Neural cell (in vitro differentiated cells): ENCODE measurements at regions not wholly inside any gene's neighbourhood (a gene's known extent, or its start where the extent isn't known, plus 50 kb on each side); places are given as distances from the start of the nearest gene placed in this dataset.

ENCODE experiments used
- H2AFZ ChIP-seq: fragments of 200-600, 300-800 bp; sonication (generic), shearing (Covaris generic); 2 replicates; pipeline ENCODE4 v1.6.0; 2014; ENCODE audit warnings: low read depth, mild to moderate bottlenecking, antibody characterized with exemption, low read length, moderate library complexity
- H3F3A ChIP-seq: fragments of 200-600 bp; shearing (Covaris generic); 2 replicates; pipeline ENCODE4 v1.6.1; 2016; ENCODE audit warnings: mild to moderate bottlenecking, moderate library complexity, mixed read lengths, antibody characterized with exemption, low read length; ENCODE audit not compliant: insufficient read depth, poor library complexity, severe bottlenecking
- H3K27ac ChIP-seq: fragments of 200-600, 300-800 bp; sonication (generic), shearing (Covaris generic); 2 replicates; pipeline ENCODE4 v1.5.1; 2014; ENCODE audit warnings: mild to moderate bottlenecking, low read length, moderate library complexity
- H3K27me3 ChIP-seq: fragments of 300-800, 200-600 bp; sonication (generic), shearing (Covaris generic); 2 replicates; pipeline ENCODE4 v1.6.0; 2014; ENCODE audit warnings: mild to moderate bottlenecking, low read depth, low read length, moderate library complexity; ENCODE audit not compliant: insufficient read depth
- H3K36me3 ChIP-seq: fragments of 300-800, 200-600 bp; sonication (generic), shearing (Covaris generic); 2 replicates; pipeline ENCODE4 v1.5.1; 2014; ENCODE audit warnings: mild to moderate bottlenecking, antibody characterized with exemption, low read length, moderate library complexity; ENCODE audit not compliant: insufficient read depth
- H3K4me2 ChIP-seq: fragments of 300-800, 200-600 bp; sonication (generic), shearing (Covaris generic); 2 replicates; pipeline ENCODE4 v1.6.0; 2014; ENCODE audit warnings: mild to moderate bottlenecking, low read length
- H3K4me3 ChIP-seq: fragments of 300-800, 200-600 bp; sonication (generic), shearing (Covaris generic); 2 replicates; pipeline ENCODE4 v1.5.1; 2014; ENCODE audit warnings: mild to moderate bottlenecking, low read length, moderate library complexity
- H3K79me2 ChIP-seq: fragments of 200-600 bp; shearing (Covaris generic); replicated peaks from 2 replicates; pipeline ENCODE4 v1.6.0; 2014; ENCODE audit warnings: mild to moderate bottlenecking, low read length, moderate library complexity; ENCODE audit not compliant: insufficient read depth
- H3K9ac ChIP-seq: fragments of 300-800, 200-600 bp; sonication (generic), shearing (Covaris generic); 2 replicates; pipeline ENCODE4 v1.6.1; 2016; ENCODE audit warnings: mild to moderate bottlenecking, low read length, mixed read lengths
- H3K9me2 ChIP-seq: fragments of 200-600 bp; shearing (Covaris generic); 2 replicates; pipeline ENCODE4 v1.6.1; 2016; ENCODE audit warnings: mild to moderate bottlenecking, low read length, mixed read lengths; ENCODE audit not compliant: insufficient read depth
- H3K9me3 ChIP-seq: fragments of 200-600, 300-800 bp; sonication (generic), shearing (Covaris generic); 2 replicates; pipeline ENCODE4 v1.6.1; 2016; ENCODE audit warnings: mild to moderate bottlenecking, mixed run types, low read length, moderate library complexity, mixed read lengths
- H4K20me1 ChIP-seq: fragments of 200-600 bp; shearing (Covaris generic); 2 replicates; pipeline ENCODE4 v1.6.1; 2016; ENCODE audit warnings: mild to moderate bottlenecking, mixed run types; ENCODE audit not compliant: insufficient read depth
- EP300 ChIP-seq: fragments of 450-650 bp; conservative IDR thresholded peaks from 2 replicates; pipeline ENCODE4 v1.6.1; 2014; ENCODE audit warnings: antibody characterized with exemption, mild to moderate bottlenecking, moderate library complexity; ENCODE audit not compliant: poor library complexity, severe bottlenecking
- EZH2 ChIP-seq: fragments of 200-600, 300-800 bp; shearing (Covaris generic), sonication (generic); IDR thresholded peaks from 2 replicates; pipeline ENCODE4 v1.6.1; 2014; ENCODE audit warnings: antibody characterized with exemption, low read length, borderline replicate concordance, mild to moderate bottlenecking; ENCODE audit not compliant: insufficient read depth, poor library complexity, severe bottlenecking
- MXI1 ChIP-seq: fragments of 450-650 bp; conservative IDR thresholded peaks from 2 replicates; pipeline ENCODE4 v1.6.1; 2014; ENCODE audit warnings: antibody characterized with exemption, mild to moderate bottlenecking; ENCODE audit not compliant: poor library complexity, severe bottlenecking
- POLR2AphosphoS5 ChIP-seq: IDR thresholded peaks from 2 replicates; pipeline ENCODE4 v1.6.1; 2012
- RAD21 ChIP-seq: fragments of 450-650 bp; conservative IDR thresholded peaks from 2 replicates; pipeline ENCODE4 v1.6.1; 2014; ENCODE audit warnings: antibody characterized with exemption, mild to moderate bottlenecking, moderate library complexity
- REST ChIP-seq: IDR thresholded peaks from 2 replicates; pipeline ENCODE4 v1.6.1; 2012; ENCODE audit warnings: borderline replicate concordance
- SMC3 ChIP-seq: fragments of 450-650 bp; conservative IDR thresholded peaks from 2 replicates; pipeline ENCODE4 v1.6.1; 2014; ENCODE audit warnings: antibody characterized with exemption, mild to moderate bottlenecking, moderate library complexity; ENCODE audit not compliant: poor library complexity
- TAF1 ChIP-seq: IDR thresholded peaks from 2 replicates; pipeline ENCODE4 v1.6.1; 2012; ENCODE audit warnings: low read depth
- TF ChIP-seq, protein P1 (sequence below): fragments of 450-650 bp; IDR thresholded peaks from 2 replicates; pipeline ENCODE4 v1.5.1; 2014; ENCODE audit warnings: antibody characterized with exemption, mild to moderate bottlenecking, moderate library complexity; ENCODE audit not compliant: poor library complexity, severe bottlenecking

GRCh38 chr15:81814882-81815455 lies 230.8 kb downstream of the MEX3B start:
- no peaks in the 10 kb centered on the region for H3K36me3 ChIP-seq
- no peak overlapping the region for H3K27ac ChIP-seq
- no peaks in the 10 kb centered on the region for H3F3A ChIP-seq
- H2AFZ ChIP-seq, result no peak overlapping the region
- no peaks in the 10 kb centered on the region for H3K27me3 ChIP-seq
- H4K20me1 ChIP-seq, result no peaks in the 10 kb centered on the region
- no peak for TF ChIP-seq SMC3
- no peak for TF ChIP-seq TAF1
- TF ChIP-seq EZH2, result no peak
- no peak for TF ChIP-seq RAD21
- TF ChIP-seq, protein P1, sequence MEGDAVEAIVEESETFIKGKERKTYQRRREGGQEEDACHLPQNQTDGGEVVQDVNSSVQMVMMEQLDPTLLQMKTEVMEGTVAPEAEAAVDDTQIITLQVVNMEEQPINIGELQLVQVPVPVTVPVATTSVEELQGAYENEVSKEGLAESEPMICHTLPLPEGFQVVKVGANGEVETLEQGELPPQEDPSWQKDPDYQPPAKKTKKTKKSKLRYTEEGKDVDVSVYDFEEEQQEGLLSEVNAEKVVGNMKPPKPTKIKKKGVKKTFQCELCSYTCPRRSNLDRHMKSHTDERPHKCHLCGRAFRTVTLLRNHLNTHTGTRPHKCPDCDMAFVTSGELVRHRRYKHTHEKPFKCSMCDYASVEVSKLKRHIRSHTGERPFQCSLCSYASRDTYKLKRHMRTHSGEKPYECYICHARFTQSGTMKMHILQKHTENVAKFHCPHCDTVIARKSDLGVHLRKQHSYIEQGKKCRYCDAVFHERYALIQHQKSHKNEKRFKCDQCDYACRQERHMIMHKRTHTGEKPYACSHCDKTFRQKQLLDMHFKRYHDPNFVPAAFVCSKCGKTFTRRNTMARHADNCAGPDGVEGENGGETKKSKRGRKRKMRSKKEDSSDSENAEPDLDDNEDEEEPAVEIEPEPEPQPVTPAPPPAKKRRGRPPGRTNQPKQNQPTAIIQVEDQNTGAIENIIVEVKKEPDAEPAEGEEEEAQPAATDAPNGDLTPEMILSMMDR, result no peak
- no peak for TF ChIP-seq EP300
- TF ChIP-seq MXI1, result no peak
- TF ChIP-seq REST, result no peak
- no peak for TF ChIP-seq POLR2AphosphoS5
- H3K79me2 ChIP-seq, result no peaks in the 10 kb centered on the region
- no peaks in the 10 kb centered on the region for H3K9me3 ChIP-seq
- no peak overlapping the region for H3K4me3 ChIP-seq
- no peak overlapping the region for H3K4me2 ChIP-seq
- no peaks in the 10 kb centered on the region for H3K9me2 ChIP-seq
- no peak overlapping the region for H3K9ac ChIP-seq

- Histone ChIP-seq H3K27ac (no peak overlapping the region), H3F3A (no peaks in the 10 kb centered on the region), H3K4me2 (no peak overlapping the region), H3K9ac (no peak overlapping the region), H2AFZ (no peak overlapping the region), H4K20me1 (no peaks in the 10 kb centered on the region), H3K9me2 (no peaks in the 10 kb centered on the region), H3K36me3 (no peaks in the 10 kb centered on the region), H3K27me3 (no peaks in the 10 kb centered on the region), H3K79me2 (no peaks in the 10 kb centered on the region), H3K9me3 (no peaks in the 10 kb centered on the region), H3K4me3 (no peak overlapping the region)
- no peak for TF ChIP-seq RAD21
- TF ChIP-seq, protein P1, result no peak
These were observed 232.6 kb downstream of the MEX3B start for GRCh38 chr15:81813215-81813614.
